GM12878 (cell line): ENCODE measurements at regions not wholly inside any gene's neighbourhood (a gene's known extent, or its start where the extent isn't known, plus 50 kb on each side); places are given as distances from the start of the nearest gene placed in this dataset.

Experiments used
- ATAC-seq: fragments of 200-7000 bp; cut with Tn5 transposase; 3 replicates; pipeline ENCODE4 v1.9.1; 2020; ENCODE audit warnings: mild to moderate bottlenecking, moderate library complexity
- BruUV-seq: library from RNA; stranded (reverse); fragments of 400-500 nt; replicated peaks from 2 replicates; lab custom pipeline; 2021; lab: Mats Ljungman, UMichigan
- CTCF ChIA-PET: fragments of 300-600 bp; sonication (Branson Sonifier 250); formaldehyde crosslinking; extraction: SDS; loops from one replicate; lab custom pipeline; 2021; ENCODE audit warnings: inconsistent platforms; lab: Yijun Ruan, JAX
- POLR2A ChIA-PET: fragments of 350-600 bp; formaldehyde crosslinking; extraction: SDS; loops from one replicate; lab custom pipeline; 2021; ENCODE audit warnings: inconsistent platforms; lab: Charles Lee
- RAD21 ChIA-PET: fragments of 300-600 bp; sonication (Branson Sonifier 250); formaldehyde crosslinking; loops from one replicate; lab custom pipeline; 2023; ENCODE audit warnings: antibody characterized with exemption; ENCODE audit not compliant: unreplicated experiment; lab: Charles Lee
- SMC1A ChIA-PET: fragments of 300-600 bp; sonication (Branson Sonifier 250); formaldehyde crosslinking; loops from one replicate; lab custom pipeline; 2023; ENCODE audit not compliant: unreplicated experiment, uncharacterized antibody; lab: Charles Lee
- DNase-seq: peaks from one replicate; pipeline ENCODE4 v3.0.0-alpha.2; 2011; ENCODE audit warnings: low read depth, low spot score
- FAIRE-seq: peaks from 3 replicates; lab custom pipeline; 2011; peaks lifted over from hg19 to GRCh38; lab: Jason Lieb, UNC
- H2AFZ ChIP-seq: 2 replicates; pipeline ENCODE4 v1.6.0; 2011; ENCODE audit warnings: low read depth, low read length, control low read depth; ENCODE audit not compliant: control insufficient read depth
- H3K27ac ChIP-seq: 2 replicates; pipeline ENCODE4 v1.5.1; 2011; ENCODE audit warnings: control low read depth; ENCODE audit not compliant: control insufficient read depth, insufficient read depth
- H3K27me3 ChIP-seq, 2 experiments: replicated peaks in 1 of 2; 2 replicates each; pipeline versions ENCODE4 v1.6.0 to v1.6.1; 2011; ENCODE audit warnings: low read length in 1 of 2; ENCODE audit not compliant: control insufficient read depth in 2 of 2, insufficient read depth in 2 of 2
- H3K36me3 ChIP-seq, 2 experiments: 2 replicates each; pipeline ENCODE4 v1.5.1; 2011; ENCODE audit warnings: low read length in 1 of 2; ENCODE audit not compliant: control insufficient read depth in 2 of 2, insufficient read depth in 2 of 2
- H3K4me1 ChIP-seq: 2 replicates; pipeline ENCODE4 v1.6.1; 2011; ENCODE audit warnings: mild to moderate bottlenecking, low read length, moderate library complexity, mixed read lengths; ENCODE audit not compliant: control insufficient read depth, insufficient read depth
- H3K4me2 ChIP-seq: 2 replicates; pipeline ENCODE4 v1.6.0; 2011; ENCODE audit warnings: control low read depth; ENCODE audit not compliant: control insufficient read depth, insufficient read depth
- H3K4me3 ChIP-seq: fragments of 200-600 bp; sonication (generic); 2 replicates; pipeline ENCODE4 v1.5.1; 2016
- H3K79me2 ChIP-seq: 2 replicates; pipeline ENCODE4 v1.6.0; 2011; ENCODE audit warnings: low read length; ENCODE audit not compliant: control insufficient read depth, insufficient read depth
- H3K9ac ChIP-seq: 2 replicates; pipeline ENCODE4 v1.8.0; 2011; ENCODE audit warnings: low read length, control low read depth, mixed read lengths; ENCODE audit not compliant: control insufficient read depth, insufficient read depth
- H3K9me3 ChIP-seq: replicated peaks from 3 replicates; pipeline ENCODE4 v1.5.1; 2011; ENCODE audit warnings: mild to moderate bottlenecking, low read length; ENCODE audit not compliant: control insufficient read depth, insufficient read depth
- H4K20me1 ChIP-seq: 2 replicates; pipeline ENCODE4 v1.6.0; 2011; ENCODE audit not compliant: control insufficient read depth, insufficient read depth
- BRCA1 ChIP-seq: IDR thresholded peaks from 2 replicates; pipeline ENCODE4 v1.6.1; 2011; ENCODE audit warnings: low read depth, low read length, improper control_type of control experiment
- CHD1 ChIP-seq: IDR thresholded peaks from 2 replicates; pipeline ENCODE4 v1.6.1; 2012; ENCODE audit warnings: low read depth, low read length, improper control_type of control experiment
- MXI1 ChIP-seq: fragments of 150-350 bp; IDR thresholded peaks from 2 replicates; pipeline ENCODE4 v1.6.1; 2011; ENCODE audit warnings: low read depth, mild to moderate bottlenecking, inconsistent platforms, low read length, improper control_type of control experiment
- NRF1 ChIP-seq: conservative IDR thresholded peaks from 2 replicates; pipeline ENCODE4 v1.6.1; 2011; ENCODE audit warnings: mild to moderate bottlenecking, low read depth, low read length, improper control_type of control experiment
- POLR2AphosphoS2 ChIP-seq: IDR thresholded peaks from 2 replicates; pipeline ENCODE4 v1.6.1; 2011; ENCODE audit warnings: low read depth, mild to moderate bottlenecking, low read length, improper control_type of control experiment, moderate library complexity
- RB1 ChIP-seq: fragments of 450-650 bp; formaldehyde crosslinking; IDR thresholded peaks from 2 replicates; pipeline ENCODE4 v1.6.1; 2017; ENCODE audit warnings: mild to moderate bottlenecking, borderline replicate concordance
- in situ Hi-C: fragments of 300-500 bp; cut with MboI; formaldehyde crosslinking; loops from 9 replicates; pipeline ENCODE4 v1.14.3; 2018; ENCODE audit warnings: mixed read lengths
- intact Hi-C: fragments of 100-400 bp; cut with micrococcal nuclease; formaldehyde crosslinking; loops from one replicate; pipeline ENCODE4 v1.14.2; 2022; ENCODE audit not compliant: unreplicated experiment

GRCh38 chr10:83656924-83657323 lies 482.4 kb upstream of the GHITM start:
- Histone ChIP-seq H3K4me1 (no peaks in the 10 kb centered on the region), H2AFZ (no peak overlapping the region), H3K9ac (no peak overlapping the region), H3K4me3 (no peak overlapping the region), H4K20me1 (no peaks in the 10 kb centered on the region), H3K27ac (no peak overlapping the region), H3K4me2 (no peak overlapping the region), H3K27me3 (no peaks in the 10 kb centered on the region), H3K9me3 (no peaks in the 10 kb centered on the region), H3K79me2 (no peaks in the 10 kb centered on the region), H3K36me3 (no peaks in the 10 kb centered on the region)
- in situ Hi-C loops (no loop called here), intact Hi-C loops (no loop called here)
- ChIA-PET POLR2A (no interaction called here), RAD21 (no interaction called here), SMC1A (no interaction called here), CTCF (no interaction called here)
- TF ChIP-seq MXI1 (no peak), RB1 (no peak), BRCA1 (no peak)
- no peak for FAIRE-seq
- ATAC-seq: no peak
- DNase-seq: no peak
- BruUV-seq: no TSS peak

GRCh38 chr10:83657487-83657886 lies 481.8 kb upstream of the GHITM start:
- Histone ChIP-seq H3K4me1 (no peaks in the 10 kb centered on the region), H3K79me2 (no peaks in the 10 kb centered on the region), H3K9ac (no peak overlapping the region), H3K27me3 (no peaks in the 10 kb centered on the region), H3K4me3 (no peak overlapping the region), H3K4me2 (no peak overlapping the region), H3K9me3 (no peaks in the 10 kb centered on the region)
- in situ Hi-C loops: no loop called here
- no peak for ATAC-seq
- POLR2A ChIA-PET: no interaction called here
- BruUV-seq: no TSS peak
- RAD21 ChIA-PET: no interaction called here
- CTCF ChIA-PET: no interaction called here
- SMC1A ChIA-PET: no interaction called here
- TF ChIP-seq CHD1 (no peak), NRF1 (no peak), POLR2AphosphoS2 (no peak)
- TF ChIP-seq, all 136 proteins: peak for 0
- DNase-seq (no peak), FAIRE-seq (no peak)
- H3K36me3 ChIP-seq: no peaks in the 10 kb centered on the region
- no peak overlapping the region for H2AFZ ChIP-seq
- no peak overlapping the region for H3K27ac ChIP-seq
- no peaks in the 10 kb centered on the region for H4K20me1 ChIP-seq
- intact Hi-C loops: no loop called here
